ENCODE measurements at regions not wholly inside any gene's neighbourhood (a gene's known extent, or its start where the extent isn't known, plus 50 kb on each side); places are given as distances from the start of the nearest gene placed in this dataset.

GRCh38 chr12:115507951-115508722 lies 769.4 kb downstream of the MED13L start:
- no peak overlapping the region for H3K9ac ChIP-seq (ENCODE audit: insufficient read depth in 1 of 2, low read length in 2 of 2)
- DNase-seq, result peak in 2 of 3 donors; percentile 22 to 62
- no peaks in the 10 kb centered on the region for H3K36me3 ChIP-seq (ENCODE audit: control insufficient read depth in 4 of 4, insufficient read depth in 4 of 4, low read length in 4 of 4)
- no peaks in the 10 kb centered on the region for H3K27me3 ChIP-seq (ENCODE audit: control insufficient read depth in 3 of 3, insufficient read depth in 3 of 3, low read length in 2 of 3)
- no peak overlapping the region for H3K27ac ChIP-seq (ENCODE audit: low read depth in 1 of 2, low read length in 1 of 2)
- H3K4me1 ChIP-seq (ENCODE audit: control insufficient read depth in 5 of 5, insufficient read depth in 5 of 5, low read length in 5 of 5), result peaks cover 0 to 7% (median 2%) of the 10 kb centered on the region in 5 donors
- no peak overlapping the region for H3K4me3 ChIP-seq
- TF ChIP-seq CTCF (IDR thresholded peaks at IDR 0.05; ENCODE audit: control extremely low read depth, extremely low read depth), result no peak
- ATAC-seq (ENCODE audit: insufficient read depth, low FRiP score), result no peak
- WGBS, 2 donors, result 63 to 81% methylated on average over 10 of the region's 10 CpGs
- peaks cover 0 to 2% (median 0%) of the 10 kb centered on the region in 4 donors for H3K9me3 ChIP-seq (ENCODE audit: control insufficient read depth in 4 of 4, insufficient read depth in 3 of 4, low read length in 3 of 4)

DNA sequence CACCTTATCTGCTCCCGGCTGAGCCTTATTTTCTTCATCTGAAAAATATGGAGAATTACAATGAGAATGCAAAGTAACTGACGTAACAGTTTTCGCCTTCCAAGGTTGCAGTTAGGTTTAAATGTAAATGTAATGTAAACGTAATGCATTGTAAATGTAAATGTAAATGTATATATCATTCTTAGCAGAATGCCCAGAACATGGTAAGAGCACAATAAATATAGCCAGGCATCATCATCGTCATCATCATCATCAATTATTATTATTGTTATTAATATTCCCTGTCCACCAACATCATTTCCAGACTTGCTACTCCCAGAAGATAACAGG lies 770.0 kb downstream of the MED13L start:
- ATAC-seq (ENCODE audit: insufficient read depth, low FRiP score) (no peak), DNase-seq (no peak)
- no peak overlapping the region for H3K9ac ChIP-seq (ENCODE audit: insufficient read depth in 1 of 2, low read length in 2 of 2)
- H3K9me3 ChIP-seq (ENCODE audit: control insufficient read depth in 4 of 4, insufficient read depth in 3 of 4, low read length in 3 of 4), result peaks cover 0 to 3% (median 0%) of the 10 kb centered on the region in 4 donors
- TF ChIP-seq CTCF (IDR thresholded peaks at IDR 0.05; ENCODE audit: control extremely low read depth, extremely low read depth), result no peak
- WGBS, 2 donors, result 85 to 87% methylated on average over 5 of the region's 5 CpGs
- no peaks in the 10 kb centered on the region for H3K27me3 ChIP-seq (ENCODE audit: control insufficient read depth in 3 of 3, insufficient read depth in 3 of 3, low read length in 2 of 3)
- H3K36me3 ChIP-seq (ENCODE audit: control insufficient read depth in 4 of 4, insufficient read depth in 4 of 4, low read length in 4 of 4), result no peaks in the 10 kb centered on the region
- no peak overlapping the region for H3K27ac ChIP-seq (ENCODE audit: low read depth in 1 of 2, low read length in 1 of 2)
- peaks cover 0 to 7% (median under 1%) of the 10 kb centered on the region in 5 donors for H3K4me1 ChIP-seq (ENCODE audit: control insufficient read depth in 5 of 5, insufficient read depth in 5 of 5, low read length in 5 of 5)
- H3K4me3 ChIP-seq, result no peak overlapping the region

DNA sequence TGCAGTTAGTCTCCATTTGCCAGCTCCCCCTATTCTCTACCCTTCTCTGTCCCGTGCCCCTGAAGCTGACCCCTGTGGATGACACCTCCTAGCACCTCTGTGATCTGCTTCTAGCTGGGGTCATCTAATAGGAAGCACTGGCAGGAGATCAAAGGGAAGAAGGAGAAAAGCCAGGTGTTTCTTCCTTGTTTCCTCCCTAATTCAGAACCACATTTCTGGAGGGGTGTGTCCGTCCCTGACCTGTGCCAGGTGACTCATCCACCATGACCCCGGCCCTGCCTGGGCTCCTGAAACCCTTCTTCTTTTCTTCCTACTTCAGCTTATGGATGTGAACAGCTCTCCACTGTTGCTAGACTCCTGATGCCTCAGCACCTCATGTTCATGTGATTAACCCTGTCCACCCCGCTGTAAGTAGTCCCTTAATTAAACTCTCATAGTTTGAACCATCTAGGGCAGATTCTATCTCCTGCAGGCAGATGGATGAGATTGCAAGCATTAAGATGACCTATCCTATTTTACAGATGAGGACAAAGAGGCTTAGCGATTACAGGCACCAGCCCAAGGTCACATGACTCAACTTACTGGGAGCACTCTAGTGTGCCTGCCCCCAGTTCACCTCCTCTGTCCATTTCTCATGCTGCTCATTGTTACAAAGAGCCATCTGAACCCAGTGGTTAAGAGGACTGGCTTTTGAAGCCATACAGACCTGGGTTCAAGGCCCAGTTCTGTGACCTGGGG lies 770.5 kb downstream of the MED13L start:
- TF ChIP-seq CTCF (IDR thresholded peaks at IDR 0.05; ENCODE audit: control extremely low read depth, extremely low read depth), result no peak
- DNase-seq (no peak), ATAC-seq (ENCODE audit: insufficient read depth, low FRiP score) (no peak)
- peaks cover 0 to 5% (median 0%) of the 10 kb centered on the region in 4 donors for H3K9me3 ChIP-seq (ENCODE audit: control insufficient read depth in 4 of 4, insufficient read depth in 3 of 4, low read length in 3 of 4)
- no peak overlapping the region for H3K4me3 ChIP-seq
- no peak overlapping the region for H3K27ac ChIP-seq (ENCODE audit: low read depth in 1 of 2, low read length in 1 of 2)
- no peaks in the 10 kb centered on the region for H3K27me3 ChIP-seq (ENCODE audit: control insufficient read depth in 3 of 3, insufficient read depth in 3 of 3, low read length in 2 of 3)
- H3K36me3 ChIP-seq (ENCODE audit: control insufficient read depth in 4 of 4, insufficient read depth in 4 of 4, low read length in 4 of 4), result no peaks in the 10 kb centered on the region
- peaks cover 0 to 7% (median 0%) of the 10 kb centered on the region in 5 donors for H3K4me1 ChIP-seq (ENCODE audit: control insufficient read depth in 5 of 5, insufficient read depth in 5 of 5, low read length in 5 of 5)
- WGBS, 2 donors, result 78 to 87% methylated on average over 5 of the region's 5 CpGs
- no peak overlapping the region for H3K9ac ChIP-seq (ENCODE audit: insufficient read depth in 1 of 2, low read length in 2 of 2)
